ENCODE measurements at regions not wholly inside any gene's neighbourhood (a gene's known extent, or its start where the extent isn't known, plus 50 kb on each side); places are given as distances from the start of the nearest gene placed in this dataset.

GRCh38 chr19:28883241-28883693 is 329.7 kb downstream of the UQCRFS1 start:
- Histone ChIP-seq H3K9ac (ENCODE audit: low read depth, low read length, poor library complexity, severe bottlenecking) (no peak overlapping the region), H3K36me3 (ENCODE audit: insufficient read depth, low read length) (no peaks in the 10 kb centered on the region), H3K9me2 (replicated peaks; ENCODE audit: low read depth, low read length) (no peaks in the 10 kb centered on the region), H3K4me2 (ENCODE audit: low read depth, low read length, poor library complexity, severe bottlenecking) (no peak overlapping the region), H3F3A (ENCODE audit: low read depth) (no peaks in the 10 kb centered on the region), H3K4me1 (ENCODE audit: insufficient read depth, low read length, poor library complexity, severe bottlenecking) (no peaks in the 10 kb centered on the region), H3K79me2 (ENCODE audit: insufficient read depth, low read length) (no peaks in the 10 kb centered on the region), H3K4me3 (ENCODE audit: low read length, poor library complexity, severe bottlenecking) (no peak overlapping the region), H3K9me3 (ENCODE audit: insufficient read depth, low read depth, low read length) (0 out of 2 replicates have a peak, but pooled peaks cover 5% of the 10 kb centered on the region), H3K27me3 (ENCODE audit: insufficient read depth, low read length, poor library complexity, severe bottlenecking) (no peaks in the 10 kb centered on the region), H4K20me1 (ENCODE audit: insufficient read depth, low read length, poor library complexity, severe bottlenecking) (no peaks in the 10 kb centered on the region), H2AFZ (ENCODE audit: low read length) (no peak overlapping the region)
- TF ChIP-seq CTCF (conservative IDR thresholded peaks at IDR 0.05; ENCODE audit: low read length) (no peak), EZH2phosphoT487 (IDR thresholded peaks at IDR 0.05; ENCODE audit: borderline replicate concordance) (no peak)

- no peak overlapping the region for H3K4me2 ChIP-seq (ENCODE audit: low read depth, low read length, poor library complexity, severe bottlenecking)
- no peaks in the 10 kb centered on the region for H4K20me1 ChIP-seq (ENCODE audit: insufficient read depth, low read length, poor library complexity, severe bottlenecking)
- H3K4me1 ChIP-seq (ENCODE audit: insufficient read depth, low read length, poor library complexity, severe bottlenecking), result no peaks in the 10 kb centered on the region
- no peak overlapping the region for H3K4me3 ChIP-seq (ENCODE audit: low read length, poor library complexity, severe bottlenecking)
- H3K79me2 ChIP-seq (ENCODE audit: insufficient read depth, low read length), result no peaks in the 10 kb centered on the region
- no peak for TF ChIP-seq EZH2phosphoT487 (IDR thresholded peaks at IDR 0.05; ENCODE audit: borderline replicate concordance)
- TF ChIP-seq CTCF (conservative IDR thresholded peaks at IDR 0.05; ENCODE audit: low read length), result no peak
- H2AFZ ChIP-seq (ENCODE audit: low read length), result no peak overlapping the region
- no peaks in the 10 kb centered on the region for H3K36me3 ChIP-seq (ENCODE audit: insufficient read depth, low read length)
- H3K9me2 ChIP-seq (replicated peaks; ENCODE audit: low read depth, low read length), result no peaks in the 10 kb centered on the region
- H3K27me3 ChIP-seq (ENCODE audit: insufficient read depth, low read length, poor library complexity, severe bottlenecking), result no peaks in the 10 kb centered on the region
- no peaks in the 10 kb centered on the region for H3F3A ChIP-seq (ENCODE audit: low read depth)
- 0 out of 2 replicates have a peak, but pooled peaks cover 5% of the 10 kb centered on the region for H3K9me3 ChIP-seq (ENCODE audit: insufficient read depth, low read depth, low read length)
- no peak overlapping the region for H3K9ac ChIP-seq (ENCODE audit: low read depth, low read length, poor library complexity, severe bottlenecking)
These were observed 330.1 kb downstream of the UQCRFS1 start for GRCh38 chr19:28882818-28883217.

- Histone ChIP-seq H3K4me1 (ENCODE audit: insufficient read depth, low read length, poor library complexity, severe bottlenecking) (no peaks in the 10 kb centered on the region), H3K4me2 (ENCODE audit: low read depth, low read length, poor library complexity, severe bottlenecking) (no peak overlapping the region), H3K9me3 (ENCODE audit: insufficient read depth, low read depth, low read length) (0 out of 2 replicates have a peak, but pooled peaks cover 2% of the 10 kb centered on the region), H3F3A (ENCODE audit: low read depth) (no peaks in the 10 kb centered on the region), H3K79me2 (ENCODE audit: insufficient read depth, low read length) (no peaks in the 10 kb centered on the region), H3K9me2 (replicated peaks; ENCODE audit: low read depth, low read length) (no peaks in the 10 kb centered on the region), H3K36me3 (ENCODE audit: insufficient read depth, low read length) (no peaks in the 10 kb centered on the region), H4K20me1 (ENCODE audit: insufficient read depth, low read length, poor library complexity, severe bottlenecking) (no peaks in the 10 kb centered on the region), H3K4me3 (ENCODE audit: low read length, poor library complexity, severe bottlenecking) (no peak overlapping the region), H2AFZ (ENCODE audit: low read length) (no peak overlapping the region), H3K9ac (ENCODE audit: low read depth, low read length, poor library complexity, severe bottlenecking) (no peak overlapping the region), H3K27me3 (ENCODE audit: insufficient read depth, low read length, poor library complexity, severe bottlenecking) (no peaks in the 10 kb centered on the region)
- TF ChIP-seq CTCF (conservative IDR thresholded peaks at IDR 0.05; ENCODE audit: low read length) (no peak), EZH2phosphoT487 (IDR thresholded peaks at IDR 0.05; ENCODE audit: borderline replicate concordance) (no peak)
These were observed 331.3 kb downstream of the UQCRFS1 start for GRCh38 chr19:28881616-28882015.

Measured in Loucy (cell line).